HepG2 (cell line): ENCODE measurements at regions not wholly inside any gene's neighbourhood (a gene's known extent, or its start where the extent isn't known, plus 50 kb on each side); places are given as distances from the start of the nearest gene placed in this dataset.

Experiments used
- AGO1 ChIP-seq: fragments of 200-400 bp; formaldehyde crosslinking; IDR thresholded peaks from 2 replicates; pipeline ENCODE4 v1.6.1; 2017; ENCODE audit warnings: mild to moderate bottlenecking, low read depth, low read length, moderate library complexity; ENCODE audit not compliant: poor library complexity, severe bottlenecking
- ATAD3A ChIP-seq: sonication (generic); formaldehyde crosslinking; IDR thresholded peaks from 2 replicates; pipeline ENCODE4 v1.4.0; 2020; ENCODE audit warnings: missing genetic modification reagents
- CBX5 ChIP-seq: sonication (generic); formaldehyde crosslinking; IDR thresholded peaks from 2 replicates; pipeline ENCODE4 v1.4.0; 2020; ENCODE audit warnings: missing genetic modification reagents, borderline replicate concordance
- FOXO1 ChIP-seq: sonication (generic); formaldehyde crosslinking; IDR thresholded peaks from 2 replicates; pipeline ENCODE4 v1.4.0; 2020; ENCODE audit warnings: missing genetic modification reagents
- GATAD2A ChIP-seq: IDR thresholded peaks from 2 replicates; pipeline ENCODE4 v1.6.1; 2016
- GTF2F1 ChIP-seq: fragments of 150-350 bp; IDR thresholded peaks from 2 replicates; pipeline ENCODE4 v1.6.1; 2014; ENCODE audit warnings: low read length
- IRF2 ChIP-seq: IDR thresholded peaks from 2 replicates; pipeline ENCODE4 v1.6.1; 2018; ENCODE audit warnings: missing genetic modification reagents, missing compliant biosample characterization
- ISX ChIP-seq: sonication (generic); formaldehyde crosslinking; conservative IDR thresholded peaks from 2 replicates; pipeline ENCODE4 v1.5.0; 2020; ENCODE audit warnings: missing genetic modification reagents
- KAT8 ChIP-seq: IDR thresholded peaks from 2 replicates; pipeline ENCODE4 v1.6.1; 2016; ENCODE audit warnings: missing genetic modification reagents, missing compliant biosample characterization
- MLLT10 ChIP-seq: sonication (generic); formaldehyde crosslinking; IDR thresholded peaks from 2 replicates; pipeline ENCODE4 v1.4.0; 2020; ENCODE audit warnings: missing genetic modification reagents
- NFKB2 ChIP-seq: sonication (generic); formaldehyde crosslinking; IDR thresholded peaks from 2 replicates; pipeline ENCODE4 v1.4.0; 2020; ENCODE audit warnings: missing genetic modification reagents, borderline replicate concordance
- SOX13 ChIP-seq, 3 experiments: fragments of 450-650 bp in 1 of 3; sonication (generic) in 1 of 3; formaldehyde crosslinking in 1 of 3; IDR thresholded peaks in 2 of 3; conservative IDR thresholded peaks in 1 of 3; 2 replicates each; pipeline versions ENCODE4 v1.5.0 to v1.6.1; 2016 to 2020; ENCODE audit warnings: antibody characterized with exemption in 1 of 3, mild to moderate bottlenecking in 1 of 3, missing compliant biosample characterization in 1 of 3, missing genetic modification reagents in 1 of 3, moderate library complexity in 1 of 3
- SOX6 ChIP-seq, 2 experiments: fragments of 450-650 bp in 1 of 2; sonication (generic) in 1 of 2; formaldehyde crosslinking in 1 of 2; IDR thresholded peaks; 2 replicates each; pipeline versions ENCODE4 v1.4.0 to v1.6.1; 2017 to 2020; ENCODE audit warnings: antibody characterized with exemption in 1 of 2, mild to moderate bottlenecking in 1 of 2, missing genetic modification reagents in 1 of 2
- SP2 ChIP-seq: sonication (generic); formaldehyde crosslinking; IDR thresholded peaks from 2 replicates; pipeline ENCODE4 v1.5.1; 2020; ENCODE audit warnings: mild to moderate bottlenecking, missing genetic modification reagents
- THAP11 ChIP-seq: IDR thresholded peaks from 2 replicates; pipeline ENCODE4 v1.6.1; 2016; ENCODE audit warnings: missing biosample characterization, missing genetic modification reagents
- TOE1 ChIP-seq: sonication (generic); formaldehyde crosslinking; IDR thresholded peaks from 2 replicates; pipeline ENCODE4 v1.4.0; 2020; ENCODE audit warnings: mild to moderate bottlenecking, missing genetic modification reagents
- TOPORS ChIP-seq: sonication (generic); formaldehyde crosslinking; IDR thresholded peaks from 2 replicates; pipeline ENCODE4 v1.8.0; 2023; ENCODE audit warnings: mild to moderate bottlenecking, missing genetic modification reagents
- ZBTB38 ChIP-seq: sonication (generic); formaldehyde crosslinking; IDR thresholded peaks from 2 replicates; pipeline ENCODE4 v1.5.1; 2020; ENCODE audit warnings: mild to moderate bottlenecking, missing genetic modification reagents
- ZBTB8A ChIP-seq: sonication (generic); formaldehyde crosslinking; IDR thresholded peaks from 2 replicates; pipeline ENCODE4 v1.4.0; 2020; ENCODE audit warnings: mild to moderate bottlenecking, low read depth, missing genetic modification reagents, borderline replicate concordance
- ZNF280B ChIP-seq: sonication (generic); formaldehyde crosslinking; IDR thresholded peaks from 2 replicates; pipeline ENCODE4 v1.5.0; 2020; ENCODE audit warnings: missing genetic modification reagents, mild to moderate bottlenecking, borderline replicate concordance
- ZNF468 ChIP-seq: sonication (generic); formaldehyde crosslinking; IDR thresholded peaks from 2 replicates; pipeline ENCODE4 v1.8.0; 2022; ENCODE audit warnings: mild to moderate bottlenecking, moderate library complexity, missing genetic modification reagents
- ZNF510 ChIP-seq: sonication (generic); formaldehyde crosslinking; IDR thresholded peaks from 2 replicates; pipeline ENCODE4 v1.4.0; 2020; ENCODE audit warnings: low read depth, mild to moderate bottlenecking, missing genetic modification reagents
- ZNF562 ChIP-seq: sonication (generic); formaldehyde crosslinking; IDR thresholded peaks from 2 replicates; pipeline ENCODE4 v1.8.0; 2022; ENCODE audit warnings: missing genetic modification reagents, borderline replicate concordance
- ZNF572 ChIP-seq: sonication (generic); formaldehyde crosslinking; IDR thresholded peaks from 2 replicates; pipeline ENCODE4 v1.5.1; 2020; ENCODE audit warnings: mild to moderate bottlenecking, missing genetic modification reagents
- ZNF704 ChIP-seq: sonication (generic); formaldehyde crosslinking; IDR thresholded peaks from 2 replicates; pipeline ENCODE4 v1.8.1; 2023; ENCODE audit warnings: mild to moderate bottlenecking, inconsistent platforms, moderate library complexity, missing genetic modification reagents, borderline replicate concordance
- ZNF740 ChIP-seq: sonication (generic); formaldehyde crosslinking; IDR thresholded peaks from 2 replicates; pipeline ENCODE4 v1.4.0; 2020; ENCODE audit warnings: missing genetic modification reagents
- ZNF883 ChIP-seq: sonication (generic); formaldehyde crosslinking; IDR thresholded peaks from 2 replicates; pipeline ENCODE4 v1.5.1; 2020; ENCODE audit warnings: mild to moderate bottlenecking, missing genetic modification reagents; ENCODE audit errors: not compliant biosample characterization
- TF ChIP-seq, protein P1 (sequence below): sonication (generic); formaldehyde crosslinking; IDR thresholded peaks from 2 replicates; pipeline ENCODE4 v1.4.0; 2020; ENCODE audit warnings: mild to moderate bottlenecking, missing genetic modification reagents
- TF ChIP-seq, protein P2 (sequence below): sonication (generic); formaldehyde crosslinking; IDR thresholded peaks from 2 replicates; pipeline ENCODE4 v1.5.0; 2020; ENCODE audit warnings: missing genetic modification reagents

GRCh38 chr17:71111460-71111859, 942.1 kb downstream of the KCNJ2 start (continued):
- TF ChIP-seq ZBTB8A (CRISPR knock-in tag) (no peak), SOX6 (IDR thresholded peaks at IDR 0.05) (no peak), SOX6 (CRISPR knock-in tag; IDR thresholded peaks at IDR 0.05) (peak; percentile 39; the same call in 1 of the 2 replicates), ZNF704 (CRISPR knock-in tag) (no peak), THAP11 (CRISPR knock-in tag) (no peak), ZNF468 (CRISPR knock-in tag) (no peak), ZNF883 (no peak), MLLT10 (no peak), TOE1 (CRISPR knock-in tag) (no peak), ZBTB38 (CRISPR knock-in tag) (no peak), SOX13 (IDR thresholded peaks at IDR 0.05) (no peak), SOX13 (CRISPR knock-in tag; conservative IDR thresholded peaks at IDR 0.05 in 1 of 2, IDR thresholded peaks at IDR 0.05 in 1 of 2) (peak in 1 of 2 experiments; percentile 21; a peak in 1 of 4 replicates), AGO1 (no peak), GATAD2A (CRISPR knock-in tag) (0 out of 2 replicates have a peak, but pooled peaks have one; percentile 29), KAT8 (CRISPR knock-in tag) (no peak), NFKB2 (CRISPR knock-in tag) (no peak), GTF2F1 (no peak), CBX5 (CRISPR knock-in tag) (no peak), IRF2 (CRISPR knock-in tag) (no peak), ATAD3A (CRISPR knock-in tag) (no peak), ISX (CRISPR knock-in tag) (no peak), ZNF280B (CRISPR knock-in tag) (no peak), SP2 (no peak), ZNF572 (CRISPR knock-in tag) (no peak), ZNF740 (CRISPR knock-in tag) (no peak), ZNF510 (CRISPR knock-in tag) (no peak), FOXO1 (CRISPR knock-in tag) (no peak), ZNF562 (no peak), TOPORS (CRISPR knock-in tag) (no peak)
- TF ChIP-seq, protein P1, sequence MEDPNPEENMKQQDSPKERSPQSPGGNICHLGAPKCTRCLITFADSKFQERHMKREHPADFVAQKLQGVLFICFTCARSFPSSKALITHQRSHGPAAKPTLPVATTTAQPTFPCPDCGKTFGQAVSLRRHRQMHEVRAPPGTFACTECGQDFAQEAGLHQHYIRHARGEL (CRISPR knock-in tag) = no peak
- TF ChIP-seq, protein P2, sequence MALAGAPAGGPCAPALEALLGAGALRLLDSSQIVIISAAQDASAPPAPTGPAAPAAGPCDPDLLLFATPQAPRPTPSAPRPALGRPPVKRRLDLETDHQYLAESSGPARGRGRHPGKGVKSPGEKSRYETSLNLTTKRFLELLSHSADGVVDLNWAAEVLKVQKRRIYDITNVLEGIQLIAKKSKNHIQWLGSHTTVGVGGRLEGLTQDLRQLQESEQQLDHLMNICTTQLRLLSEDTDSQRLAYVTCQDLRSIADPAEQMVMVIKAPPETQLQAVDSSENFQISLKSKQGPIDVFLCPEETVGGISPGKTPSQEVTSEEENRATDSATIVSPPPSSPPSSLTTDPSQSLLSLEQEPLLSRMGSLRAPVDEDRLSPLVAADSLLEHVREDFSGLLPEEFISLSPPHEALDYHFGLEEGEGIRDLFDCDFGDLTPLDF (CRISPR knock-in tag) = no peak
